Astrocyte (in vitro differentiated cells and primary cell): ENCODE measurements at regions not wholly inside any gene's neighbourhood (a gene's known extent, or its start where the extent isn't known, plus 50 kb on each side); places are given as distances from the start of the nearest gene placed in this dataset.

Experiments used
- DNase-seq: peaks from one replicate; pipeline ENCODE4 v3.0.0-alpha.2; 2010; ENCODE audit warnings: low read depth
- FAIRE-seq: peaks from 2 replicates; lab custom pipeline; 2011; peaks lifted over from hg19 to GRCh38; lab: Jason Lieb, UNC
- H2AFZ ChIP-seq: 2 replicates; pipeline ENCODE4 v1.6.0; 2012; ENCODE audit warnings: low read depth, low read length, inconsistent platforms
- H3K27ac ChIP-seq: 2 replicates; pipeline ENCODE4 v1.5.1; 2011; ENCODE audit warnings: low read depth, low read length, inconsistent platforms
- H3K27me3 ChIP-seq: 2 replicates; pipeline ENCODE4 v1.6.0; 2011; ENCODE audit warnings: low read length, inconsistent platforms; ENCODE audit not compliant: insufficient read depth
- H3K36me3 ChIP-seq: 2 replicates; pipeline ENCODE4 v1.5.1; 2011; ENCODE audit warnings: low read length, inconsistent platforms; ENCODE audit not compliant: insufficient read depth
- H3K4me1 ChIP-seq: 2 replicates; pipeline ENCODE4 v1.5.1; 2011; ENCODE audit warnings: low read length, inconsistent platforms; ENCODE audit not compliant: insufficient read depth
- H3K4me2 ChIP-seq: 2 replicates; pipeline ENCODE4 v1.6.0; 2012; ENCODE audit warnings: low read length, inconsistent platforms
- H3K4me3 ChIP-seq: 2 replicates; pipeline ENCODE4 v1.5.1; 2011; ENCODE audit warnings: low read depth, mild to moderate bottlenecking, low read length, inconsistent platforms; ENCODE audit not compliant: insufficient read depth
- H3K79me2 ChIP-seq: 2 replicates; pipeline ENCODE4 v1.6.0; 2012; ENCODE audit warnings: mild to moderate bottlenecking, low read length, inconsistent platforms; ENCODE audit not compliant: insufficient read depth
- H3K9ac ChIP-seq: 2 replicates; pipeline ENCODE4 v1.6.0; 2012; ENCODE audit warnings: mild to moderate bottlenecking, low read length, inconsistent platforms
- H3K9me3 ChIP-seq: 2 replicates; pipeline ENCODE4 v1.5.1; 2012; ENCODE audit warnings: low read depth, mild to moderate bottlenecking, low read length, inconsistent platforms; ENCODE audit not compliant: insufficient read depth
- H4K20me1 ChIP-seq: 2 replicates; pipeline ENCODE4 v1.6.0; 2012; ENCODE audit warnings: low read length, inconsistent platforms; ENCODE audit not compliant: insufficient read depth
- H3K27ac Mint-ChIP-seq: one replicate; pipeline ENCODE4 v1.8.0; 2021; ENCODE audit warnings: mild to moderate bottlenecking, mixed read lengths; ENCODE audit not compliant: unreplicated experiment
- H3K27me3 Mint-ChIP-seq: one replicate; pipeline ENCODE4 v1.8.0; 2021; ENCODE audit warnings: low read depth, mixed read lengths; ENCODE audit not compliant: unreplicated experiment
- H3K36me3 Mint-ChIP-seq: one replicate; pipeline ENCODE4 v1.8.0; 2021; ENCODE audit warnings: low read depth, mixed read lengths; ENCODE audit not compliant: unreplicated experiment
- H3K4me1 Mint-ChIP-seq: one replicate; pipeline ENCODE4 v1.8.0; 2021; ENCODE audit warnings: low read depth, mixed read lengths; ENCODE audit not compliant: unreplicated experiment
- H3K4me3 Mint-ChIP-seq: one replicate; pipeline ENCODE4 v1.8.0; 2021; ENCODE audit warnings: mild to moderate bottlenecking, moderate library complexity, mixed read lengths; ENCODE audit not compliant: unreplicated experiment
- H3K9me3 Mint-ChIP-seq: one replicate; pipeline ENCODE4 v1.8.0; 2021; ENCODE audit warnings: mild to moderate bottlenecking, mixed read lengths; ENCODE audit not compliant: unreplicated experiment
- EZH2 ChIP-seq: IDR thresholded peaks from 2 replicates; pipeline ENCODE4 v1.6.1; 2012; ENCODE audit warnings: mild to moderate bottlenecking, low read length, inconsistent platforms; ENCODE audit not compliant: insufficient read depth
- TF ChIP-seq, protein P1 (sequence below): IDR thresholded peaks from 2 replicates; pipeline ENCODE4 v1.5.1; 2011; ENCODE audit warnings: low read depth, mild to moderate bottlenecking, inconsistent platforms, low read length, moderate library complexity; ENCODE audit not compliant: insufficient read depth

DNA sequence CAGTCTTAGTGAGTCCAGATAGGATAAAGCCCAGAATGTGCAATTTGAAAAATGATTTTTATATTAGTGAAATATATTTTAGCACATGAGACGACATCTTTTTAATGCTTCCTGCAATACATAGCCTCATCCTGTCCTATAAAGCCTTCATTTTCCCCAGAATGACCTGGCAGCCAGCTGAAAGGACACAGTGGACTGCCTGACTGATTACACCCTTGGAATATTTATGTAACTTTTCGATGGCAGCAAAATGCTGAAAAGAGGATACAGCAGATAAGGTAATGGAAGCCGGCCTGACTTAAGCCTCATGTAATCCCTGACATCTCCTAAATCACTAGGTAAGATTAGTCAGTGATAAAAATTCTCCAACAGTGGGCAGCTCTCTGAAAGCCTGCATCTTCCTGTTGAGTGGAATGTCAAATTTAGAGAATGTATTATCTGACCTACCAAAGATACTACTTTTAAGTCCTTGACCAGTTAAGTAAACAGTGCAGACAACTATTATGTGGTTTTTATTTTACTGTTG lies 210.7 kb upstream of the STEAP1 start:
- H3K27me3 Mint-ChIP-seq, result no peaks in the 10 kb centered on the region
- Histone ChIP-seq H3K27me3 (no peaks in the 10 kb centered on the region), H3K36me3 (no peaks in the 10 kb centered on the region), H3K9ac (no peak overlapping the region), H3K9me3 (no peaks in the 10 kb centered on the region), H3K4me1 (no peaks in the 10 kb centered on the region), H3K4me3 (no peak overlapping the region), H4K20me1 (no peaks in the 10 kb centered on the region), H3K4me2 (no peak overlapping the region), H3K27ac (no peak overlapping the region), H3K79me2 (no peaks in the 10 kb centered on the region), H2AFZ (no peak overlapping the region)
- FAIRE-seq, result no peak
- H3K4me1 Mint-ChIP-seq, result no peaks in the 10 kb centered on the region
- H3K36me3 Mint-ChIP-seq, result no peaks in the 10 kb centered on the region
- H3K9me3 Mint-ChIP-seq, result no peaks in the 10 kb centered on the region
- DNase-seq, result no peak
- TF ChIP-seq EZH2, result no peak
- TF ChIP-seq, protein P1, sequence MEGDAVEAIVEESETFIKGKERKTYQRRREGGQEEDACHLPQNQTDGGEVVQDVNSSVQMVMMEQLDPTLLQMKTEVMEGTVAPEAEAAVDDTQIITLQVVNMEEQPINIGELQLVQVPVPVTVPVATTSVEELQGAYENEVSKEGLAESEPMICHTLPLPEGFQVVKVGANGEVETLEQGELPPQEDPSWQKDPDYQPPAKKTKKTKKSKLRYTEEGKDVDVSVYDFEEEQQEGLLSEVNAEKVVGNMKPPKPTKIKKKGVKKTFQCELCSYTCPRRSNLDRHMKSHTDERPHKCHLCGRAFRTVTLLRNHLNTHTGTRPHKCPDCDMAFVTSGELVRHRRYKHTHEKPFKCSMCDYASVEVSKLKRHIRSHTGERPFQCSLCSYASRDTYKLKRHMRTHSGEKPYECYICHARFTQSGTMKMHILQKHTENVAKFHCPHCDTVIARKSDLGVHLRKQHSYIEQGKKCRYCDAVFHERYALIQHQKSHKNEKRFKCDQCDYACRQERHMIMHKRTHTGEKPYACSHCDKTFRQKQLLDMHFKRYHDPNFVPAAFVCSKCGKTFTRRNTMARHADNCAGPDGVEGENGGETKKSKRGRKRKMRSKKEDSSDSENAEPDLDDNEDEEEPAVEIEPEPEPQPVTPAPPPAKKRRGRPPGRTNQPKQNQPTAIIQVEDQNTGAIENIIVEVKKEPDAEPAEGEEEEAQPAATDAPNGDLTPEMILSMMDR, result no peak
- no peak overlapping the region for H3K4me3 Mint-ChIP-seq
- H3K27ac Mint-ChIP-seq, result no peak overlapping the region

DNA sequence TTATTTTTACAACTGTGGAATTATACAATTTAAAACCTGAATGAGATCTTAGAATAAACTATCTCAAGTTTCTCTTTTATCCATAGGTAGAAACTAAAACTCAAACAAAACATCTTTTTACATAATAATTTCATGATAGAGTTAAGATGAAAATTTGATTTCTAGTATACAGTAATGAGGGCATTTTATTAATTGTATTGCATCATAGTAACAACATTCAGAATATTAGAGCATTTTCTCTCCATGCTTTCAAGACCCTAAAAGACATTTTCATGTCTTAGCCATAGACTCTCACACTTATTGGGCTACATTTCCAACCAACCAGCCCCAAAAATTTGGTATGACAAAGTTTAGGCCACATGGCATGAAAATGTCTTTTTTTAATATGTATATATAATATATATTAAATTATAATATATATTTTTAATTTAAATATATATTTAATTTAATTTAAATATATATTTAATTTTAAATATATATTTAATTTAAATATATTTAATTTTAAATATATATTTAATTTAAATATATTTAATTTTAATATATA lies 195.7 kb upstream of the STEAP1 start:
- Mint-ChIP-seq H3K9me3 (peaks cover 1% of the 10 kb centered on the region), H3K36me3 (no peaks in the 10 kb centered on the region), H3K4me1 (no peaks in the 10 kb centered on the region), H3K4me3 (no peak overlapping the region), H3K27me3 (no peaks in the 10 kb centered on the region), H3K27ac (no peak overlapping the region)
- Histone ChIP-seq H3K36me3 (no peaks in the 10 kb centered on the region), H3K79me2 (no peaks in the 10 kb centered on the region), H3K4me1 (no peaks in the 10 kb centered on the region), H3K9me3 (no peaks in the 10 kb centered on the region), H4K20me1 (no peaks in the 10 kb centered on the region), H3K4me2 (no peak overlapping the region), H3K4me3 (no peak overlapping the region), H3K27me3 (no peaks in the 10 kb centered on the region), H3K27ac (no peak overlapping the region), H3K9ac (no peak overlapping the region), H2AFZ (no peak overlapping the region)
- DNase-seq, result no peak
- TF ChIP-seq, protein P1, result no peak
- no peak for FAIRE-seq

DNA sequence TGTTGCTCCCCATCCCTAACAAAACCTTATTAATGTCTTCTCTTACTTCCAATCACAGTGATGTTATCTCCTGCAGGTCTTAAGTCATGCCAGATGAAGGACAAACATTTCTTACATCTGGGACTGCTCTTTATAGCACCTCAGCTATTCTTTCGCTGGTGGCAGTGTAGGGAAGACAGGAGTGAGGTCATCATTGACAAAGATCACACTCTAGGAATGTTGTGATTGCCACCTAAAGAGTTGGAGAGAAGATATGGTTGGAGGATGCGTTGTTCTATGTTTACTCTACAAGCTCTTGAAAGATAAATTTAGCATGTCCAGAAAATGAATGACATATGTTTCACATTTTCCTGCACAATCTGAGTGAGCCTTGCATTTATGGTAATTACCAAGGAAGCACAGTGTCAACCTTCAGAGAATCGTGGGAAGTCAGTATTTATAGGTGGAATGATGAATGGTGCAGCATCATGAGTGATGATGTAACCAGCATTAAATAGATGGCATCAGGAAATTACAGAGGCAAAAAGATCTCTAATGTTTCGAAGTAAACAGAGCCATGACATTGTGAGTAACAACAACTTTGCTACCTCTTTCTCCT lies 188.1 kb upstream of the STEAP1 start:
- Histone ChIP-seq H3K9me3 (no peaks in the 10 kb centered on the region), H3K27ac (no peak overlapping the region), H3K4me2 (no peak overlapping the region), H3K79me2 (no peaks in the 10 kb centered on the region), H3K36me3 (no peaks in the 10 kb centered on the region), H2AFZ (no peak overlapping the region), H4K20me1 (no peaks in the 10 kb centered on the region), H3K4me3 (no peak overlapping the region), H3K9ac (no peak overlapping the region), H3K4me1 (no peaks in the 10 kb centered on the region), H3K27me3 (no peaks in the 10 kb centered on the region)
- H3K9me3 Mint-ChIP-seq, result no peaks in the 10 kb centered on the region
- H3K27me3 Mint-ChIP-seq, result no peaks in the 10 kb centered on the region
- H3K27ac Mint-ChIP-seq, result no peak overlapping the region
- no peak for FAIRE-seq
- DNase-seq, result no peak
- H3K4me1 Mint-ChIP-seq, result no peaks in the 10 kb centered on the region
- H3K36me3 Mint-ChIP-seq, result no peaks in the 10 kb centered on the region
- TF ChIP-seq, protein P1, result no peak
- TF ChIP-seq EZH2, result no peak
- no peak overlapping the region for H3K4me3 Mint-ChIP-seq
